ENCODE measurements at regions not wholly inside any gene's neighbourhood (a gene's known extent, or its start where the extent isn't known, plus 50 kb on each side); places are given as distances from the start of the nearest gene placed in this dataset.
A peak's percentile ranks its signal among the peaks of the same experiment; 100 is the strongest.
"Not testable (repeated sequence)": the region's sequence is repeated elsewhere in the genome, so short reads cannot be mapped to it uniquely, and the experiment has no call there.

- no peak for DNase-seq (ENCODE audit: low read depth in 2 of 2)
Observed at GRCh38 chr10:84632866-84633265, 304.5 kb downstream of the CCSER2 start.

GRCh38 chr10:84634636-84635035, 306.2 kb downstream of the CCSER2 start:
- no peak for DNase-seq (ENCODE audit: low read depth in 2 of 2)

GRCh38 chr10:84650628-84651027, 322.2 kb downstream of the CCSER2 start:
- DNase-seq (ENCODE audit: low read depth in 2 of 2), result not testable (repeated sequence)

GRCh38 chr10:84654671-84655070, 326.3 kb downstream of the CCSER2 start:
- no peak for DNase-seq (ENCODE audit: low read depth in 2 of 2)

GRCh38 chr10:84659027-84659426, 330.6 kb downstream of the CCSER2 start:
- DNase-seq (ENCODE audit: low read depth in 2 of 2), result no peak

GRCh38 chr10:84659497-84660439, 331.4 kb downstream of the CCSER2 start:
- DNase-seq (ENCODE audit: low read depth in 2 of 2), result no peak

GRCh38 chr10:84660450-84661159, 332.2 kb downstream of the CCSER2 start:
- no peak for DNase-seq (ENCODE audit: low read depth in 2 of 2)

- no peak for DNase-seq (ENCODE audit: low read depth in 2 of 2)
Observed at GRCh38 chr10:84665211-84665610, 336.8 kb downstream of the CCSER2 start.

GRCh38 chr10:84665883-84666463, 337.6 kb downstream of the CCSER2 start:
- DNase-seq (ENCODE audit: low read depth in 2 of 2), result peak in 1 of 2 donors; percentile 10

GRCh38 chr10:84668186-84668763, 339.9 kb downstream of the CCSER2 start:
- no peak for DNase-seq (ENCODE audit: low read depth in 2 of 2)

GRCh38 chr10:84675060-84675459, 346.7 kb downstream of the CCSER2 start:
- DNase-seq (ENCODE audit: low read depth in 2 of 2), result no peak

- no peak for DNase-seq (ENCODE audit: low read depth in 2 of 2)
Observed at GRCh38 chr10:84676536-84676935, 348.1 kb downstream of the CCSER2 start.

- DNase-seq (ENCODE audit: low read depth in 2 of 2), result no peak
Observed at GRCh38 chr10:84681781-84682180, 353.4 kb downstream of the CCSER2 start.

GRCh38 chr10:84683550-84683949, 355.2 kb downstream of the CCSER2 start:
- DNase-seq (ENCODE audit: low read depth in 2 of 2), result no peak

GRCh38 chr10:84683980-84684740, 355.8 kb downstream of the CCSER2 start:
- DNase-seq (ENCODE audit: low read depth in 2 of 2), result no peak

GRCh38 chr10:84685047-84685660, 356.8 kb downstream of the CCSER2 start:
- DNase-seq (ENCODE audit: low read depth in 2 of 2), result no peak

GRCh38 chr10:84693006-84693405, 364.6 kb downstream of the CCSER2 start:
- DNase-seq (ENCODE audit: low read depth in 2 of 2), result no peak

GRCh38 chr10:84695902-84696301, 367.5 kb downstream of the CCSER2 start:
- DNase-seq (ENCODE audit: low read depth in 2 of 2), result no peak

- DNase-seq (ENCODE audit: low read depth in 2 of 2), result no peak
Observed at GRCh38 chr10:84696610-84697009, 368.2 kb downstream of the CCSER2 start.

- no peak for DNase-seq (ENCODE audit: low read depth in 2 of 2)
Observed at GRCh38 chr10:84698989-84699388, 370.6 kb downstream of the CCSER2 start.
